ENCODE measurements at regions not wholly inside any gene's neighbourhood (a gene's known extent, or its start where the extent isn't known, plus 50 kb on each side); places are given as distances from the start of the nearest gene placed in this dataset.

GRCh38 chr5:1663186-1663585, 136.5 kb downstream of the MRPL36 start:
- no peak for TF ChIP-seq CTCF (conservative IDR thresholded peaks at IDR 0.05; ENCODE audit: low read depth, low read length)
- TF ChIP-seq EZH2phosphoT487 (IDR thresholded peaks at IDR 0.05; ENCODE audit: borderline replicate concordance, low read length), result no peak
